ENCODE measurements at regions not wholly inside any gene's neighbourhood (a gene's known extent, or its start where the extent isn't known, plus 50 kb on each side); places are given as distances from the start of the nearest gene placed in this dataset.

DNA sequence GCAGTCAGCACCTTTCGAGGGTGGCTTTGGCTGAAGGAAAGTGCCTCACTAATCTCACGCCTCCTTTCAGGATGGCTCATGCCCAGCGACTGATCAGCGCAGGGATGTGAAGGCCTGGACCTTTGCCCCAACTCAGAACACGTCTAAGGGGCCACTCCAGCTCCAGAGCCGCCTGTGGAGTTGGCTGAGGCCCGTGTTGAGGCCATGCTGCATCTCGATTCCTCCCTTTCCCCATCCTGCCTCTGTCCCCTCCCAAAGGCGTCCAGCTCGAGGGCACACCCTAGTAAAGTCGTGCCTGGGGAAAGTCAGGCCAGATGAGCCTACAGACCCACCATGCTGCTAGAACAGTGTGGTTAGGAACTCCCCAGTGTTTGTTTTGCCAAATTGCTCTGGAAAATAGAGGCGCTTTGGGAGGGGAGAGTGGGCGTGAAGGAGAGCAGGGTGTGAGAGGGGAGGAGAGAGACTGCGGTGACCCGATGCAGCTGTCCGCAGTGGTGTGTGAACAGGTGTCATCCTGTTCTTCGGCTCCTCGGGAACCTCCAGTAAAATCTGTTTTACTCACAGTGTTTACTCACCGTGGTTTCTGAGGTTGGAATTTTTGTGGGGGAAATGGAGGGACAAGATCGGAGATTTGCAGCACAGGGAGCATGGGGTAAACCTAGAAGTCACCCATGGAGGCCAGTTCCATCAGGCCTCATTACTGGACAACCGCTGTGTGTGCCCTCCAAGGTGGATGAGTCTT is 85.0 kb upstream of the PMEPA1 start:
- POLR2A ChIA-PET (ENCODE audit: unreplicated experiment) = no interaction called here

DNA sequence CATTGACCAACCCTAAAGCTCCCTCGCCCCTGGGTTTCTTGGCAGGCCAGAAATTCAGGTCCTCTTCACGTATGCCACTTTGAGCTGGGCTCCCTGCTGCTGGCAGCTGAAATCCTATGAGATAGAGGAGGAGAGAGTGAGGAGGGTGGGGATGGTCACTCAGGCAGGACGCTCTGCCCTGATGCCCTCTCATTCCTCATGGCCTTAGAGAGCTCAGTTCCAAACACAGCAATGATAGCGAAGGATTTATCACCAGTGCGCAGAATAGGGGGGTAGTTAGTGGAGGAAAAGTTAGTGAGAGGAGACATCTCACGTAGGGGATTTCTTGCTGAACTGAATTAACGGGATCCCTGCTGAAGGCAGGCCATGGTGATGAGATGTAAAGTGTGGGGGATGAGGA is 84.2 kb upstream of the PMEPA1 start:
- POLR2A ChIA-PET (ENCODE audit: unreplicated experiment) = no interaction called here
- H3K27me3 ChIP-seq (ENCODE audit: low read length) = no peaks in the 10 kb centered on the region
- no TSS peak for BruUV-seq (replicated peaks)

More for the DNA sequence above, 85.0 kb upstream of the PMEPA1 start:
- Histone ChIP-seq H3K9me2 (replicated peaks; ENCODE audit: low read length) (no peaks in the 10 kb centered on the region), H3K9me3 (ENCODE audit: low read length) (no peaks in the 10 kb centered on the region), H3K36me3 (ENCODE audit: low read depth, low read length) (no peaks in the 10 kb centered on the region), H2AFZ (ENCODE audit: low read length) (peak overlapping the region; percentile 58), H3K9ac (ENCODE audit: low read length) (peak overlapping the region; percentile 23; the same call in 1 of the 2 replicates), H3K4me1 (ENCODE audit: insufficient read depth, low read length) (peaks cover 45% of the 10 kb centered on the region), H3K4me3 (ENCODE audit: low read length) (no peak overlapping the region), H3K27ac (ENCODE audit: low read length) (peak overlapping the region; percentile 83), H4K20me1 (ENCODE audit: low read length) (no peaks in the 10 kb centered on the region), H3K4me2 (ENCODE audit: low read length) (peak overlapping the region; percentile 55), H3K27me3 (ENCODE audit: low read length) (no peaks in the 10 kb centered on the region), H3F3A (ENCODE audit: low read length, unreplicated experiment) (no peaks in the 10 kb centered on the region), H3K79me2 (ENCODE audit: low read length) (no peaks in the 10 kb centered on the region)
- no TSS peak for BruUV-seq (replicated peaks)
- intact Hi-C loops (cut with micrococcal nuclease) = no loop called here
- CTCF ChIA-PET = no interaction called here
- ATAC-seq (peak; percentile 72), DNase-seq (peak; percentile 93)
- TF ChIP-seq EZH2phosphoT487 (IDR thresholded peaks at IDR 0.05; ENCODE audit: borderline replicate concordance, low read length) = no peak
- TF ChIP-seq, protein P1, sequence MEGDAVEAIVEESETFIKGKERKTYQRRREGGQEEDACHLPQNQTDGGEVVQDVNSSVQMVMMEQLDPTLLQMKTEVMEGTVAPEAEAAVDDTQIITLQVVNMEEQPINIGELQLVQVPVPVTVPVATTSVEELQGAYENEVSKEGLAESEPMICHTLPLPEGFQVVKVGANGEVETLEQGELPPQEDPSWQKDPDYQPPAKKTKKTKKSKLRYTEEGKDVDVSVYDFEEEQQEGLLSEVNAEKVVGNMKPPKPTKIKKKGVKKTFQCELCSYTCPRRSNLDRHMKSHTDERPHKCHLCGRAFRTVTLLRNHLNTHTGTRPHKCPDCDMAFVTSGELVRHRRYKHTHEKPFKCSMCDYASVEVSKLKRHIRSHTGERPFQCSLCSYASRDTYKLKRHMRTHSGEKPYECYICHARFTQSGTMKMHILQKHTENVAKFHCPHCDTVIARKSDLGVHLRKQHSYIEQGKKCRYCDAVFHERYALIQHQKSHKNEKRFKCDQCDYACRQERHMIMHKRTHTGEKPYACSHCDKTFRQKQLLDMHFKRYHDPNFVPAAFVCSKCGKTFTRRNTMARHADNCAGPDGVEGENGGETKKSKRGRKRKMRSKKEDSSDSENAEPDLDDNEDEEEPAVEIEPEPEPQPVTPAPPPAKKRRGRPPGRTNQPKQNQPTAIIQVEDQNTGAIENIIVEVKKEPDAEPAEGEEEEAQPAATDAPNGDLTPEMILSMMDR (conservative IDR thresholded peaks at IDR 0.05; ENCODE audit: low read depth, low read length) = no peak
- TF ChIP-seq EZH2 (IDR thresholded peaks at IDR 0.05; ENCODE audit: low read length, unreplicated experiment) = no peak

More for the DNA sequence above, 84.2 kb upstream of the PMEPA1 start:
- intact Hi-C loops (cut with micrococcal nuclease) = no loop called here
- DNase-seq (no peak), ATAC-seq (no peak)
- Histone ChIP-seq H3K9me3 (ENCODE audit: low read length) (no peaks in the 10 kb centered on the region), H3F3A (ENCODE audit: low read length, unreplicated experiment) (no peaks in the 10 kb centered on the region), H3K9ac (ENCODE audit: low read length) (no peak overlapping the region; the same call in 1 of the 2 replicates), H3K9me2 (replicated peaks; ENCODE audit: low read length) (no peaks in the 10 kb centered on the region), H3K36me3 (ENCODE audit: low read depth, low read length) (no peaks in the 10 kb centered on the region), H4K20me1 (ENCODE audit: low read length) (no peaks in the 10 kb centered on the region), H3K79me2 (ENCODE audit: low read length) (no peaks in the 10 kb centered on the region), H3K4me2 (ENCODE audit: low read length) (0 out of 2 replicates have a peak overlapping the region, but pooled peaks have one; percentile 55), H3K4me3 (ENCODE audit: low read length) (no peak overlapping the region), H3K27ac (ENCODE audit: low read length) (peak overlapping the region; percentile 83), H2AFZ (ENCODE audit: low read length) (no peak overlapping the region), H3K4me1 (ENCODE audit: insufficient read depth, low read length) (peaks cover 45% of the 10 kb centered on the region)
- CTCF ChIA-PET = no interaction called here
- TF ChIP-seq, protein P1 (conservative IDR thresholded peaks at IDR 0.05; ENCODE audit: low read depth, low read length) = no peak
- TF ChIP-seq EZH2 (IDR thresholded peaks at IDR 0.05; ENCODE audit: low read length, unreplicated experiment) = no peak
- TF ChIP-seq EZH2phosphoT487 (IDR thresholded peaks at IDR 0.05; ENCODE audit: borderline replicate concordance, low read length) = no peak
